Left lung (tissue), 4 donors: ENCODE measurements at regions not wholly inside any gene's neighbourhood (a gene's known extent, or its start where the extent isn't known, plus 50 kb on each side); places are given as distances from the start of the nearest gene placed in this dataset.

ENCODE experiments used
- ATAC-seq: fragments of 200-7000 bp; cut with Tn5 transposase; one replicate; pipeline ENCODE4 v1.9.1; 2020; ENCODE audit warnings: moderate library complexity
- DNase-seq, 4 donors: peaks; one replicate each; pipeline ENCODE4 v3.0.0-alpha.2; 2013 to 2020
- H3K27ac ChIP-seq, 2 donors: fragments of 200-600 bp; sonication (generic) in 1 of 2; one replicate each; pipeline versions ENCODE4 v1.5.0 to v1.8.0; 2020 to 2021
- H3K27me3 ChIP-seq, 2 donors: fragments of 200-600 bp; sonication (generic) in 1 of 2; one replicate each; pipeline versions ENCODE4 v1.5.0 to v1.8.0; 2020 to 2021
- H3K36me3 ChIP-seq, 2 donors: fragments of 200-600 bp; sonication (generic) in 1 of 2; one replicate each; pipeline versions ENCODE4 v1.5.0 to v1.8.0; 2020 to 2021
- H3K4me1 ChIP-seq, 2 donors: fragments of 200-600 bp; one replicate each; pipeline ENCODE4 v1.8.0; 2021
- H3K4me3 ChIP-seq, 2 donors: fragments of 200-600 bp; sonication (generic) in 1 of 2; one replicate each; pipeline versions ENCODE4 v1.5.0 to v1.8.0; 2020 to 2021; ENCODE audit warnings: mild to moderate bottlenecking in 1 of 2
- H3K9me3 ChIP-seq, 2 donors: fragments of 200-600 bp; sonication (generic) in 1 of 2; one replicate each; pipeline versions ENCODE4 v1.5.0 to v1.8.0; 2020 to 2021
- CTCF ChIP-seq, 2 donors: fragments of 200-600 bp; sonication (generic) in 1 of 2; IDR thresholded peaks; one replicate each; pipeline versions ENCODE4 v1.5.0 to v1.8.0; 2021; ENCODE audit warnings: antibody characterized with exemption in 2 of 2
- intact Hi-C, 2 donors: fragments of 100-400 bp; cut with DNase I; formaldehyde crosslinking; loops; one replicate each; pipeline versions ENCODE4 v1.11.2 to v1.14.2; 2022
- donor health status: DM: no; HTN: yes; CAD: no.
- donor health status: DM: no; HTN: no; CAD: no.

GRCh38 chr2:78780864-78781583, 244.5 kb upstream of the REG3G start:
- Histone ChIP-seq H3K27ac (no peak overlapping the region), H3K36me3 (no peaks in the 10 kb centered on the region), H3K27me3 (no peaks in the 10 kb centered on the region), H3K4me3 (no peak overlapping the region), H3K4me1 (no peaks in the 10 kb centered on the region), H3K9me3 (peaks cover 0 to 11% of the 10 kb centered on the region in 2 donors)
- no peak for DNase-seq
- intact Hi-C loops, result no loop called here
- no peak for TF ChIP-seq CTCF (IDR thresholded peaks at IDR 0.05)
- ATAC-seq, result no peak

- no peak for TF ChIP-seq CTCF (IDR thresholded peaks at IDR 0.05)
- Histone ChIP-seq H3K36me3 (no peaks in the 10 kb centered on the region), H3K27me3 (no peaks in the 10 kb centered on the region), H3K4me3 (no peak overlapping the region), H3K9me3 (peaks cover 0 to 11% of the 10 kb centered on the region in 2 donors), H3K4me1 (no peaks in the 10 kb centered on the region), H3K27ac (no peak overlapping the region)
- intact Hi-C loops, result no loop called here
- DNase-seq, result no peak
- ATAC-seq, result no peak
Observed at GRCh38 chr2:78782196-78782595, 243.3 kb upstream of the REG3G start.

- intact Hi-C loops, result no loop called here
- Histone ChIP-seq H3K27ac (no peak overlapping the region), H3K9me3 (no peaks in the 10 kb centered on the region), H3K27me3 (no peaks in the 10 kb centered on the region), H3K36me3 (no peaks in the 10 kb centered on the region), H3K4me1 (no peaks in the 10 kb centered on the region), H3K4me3 (no peak overlapping the region)
- no peak for DNase-seq
- no peak for TF ChIP-seq CTCF (IDR thresholded peaks at IDR 0.05)
- no peak for ATAC-seq
Observed at GRCh38 chr2:78811955-78812610, 213.4 kb upstream of the REG3G start.

- Histone ChIP-seq H3K27ac (no peak overlapping the region), H3K36me3 (no peaks in the 10 kb centered on the region), H3K4me1 (no peaks in the 10 kb centered on the region), H3K27me3 (no peaks in the 10 kb centered on the region), H3K4me3 (no peak overlapping the region), H3K9me3 (no peaks in the 10 kb centered on the region)
- ATAC-seq (no peak), DNase-seq (no peak)
- TF ChIP-seq CTCF (IDR thresholded peaks at IDR 0.05), result no peak
- intact Hi-C loops, result no loop called here
Observed at GRCh38 chr2:78814331-78814986, 211.0 kb upstream of the REG3G start.

GRCh38 chr2:78817430-78817829, 208.1 kb upstream of the REG3G start:
- no peak for ATAC-seq
- H3K4me3 ChIP-seq, result no peak overlapping the region
- no peak overlapping the region for H3K27ac ChIP-seq
- intact Hi-C loops, result no loop called here
- no peaks in the 10 kb centered on the region for H3K36me3 ChIP-seq
- no peaks in the 10 kb centered on the region for H3K4me1 ChIP-seq
- no peak for DNase-seq
- TF ChIP-seq CTCF (IDR thresholded peaks at IDR 0.05), result no peak
- H3K9me3 ChIP-seq, result no peaks in the 10 kb centered on the region
- H3K27me3 ChIP-seq, result no peaks in the 10 kb centered on the region
